ENCODE measurements at regions not wholly inside any gene's neighbourhood (a gene's known extent, or its start where the extent isn't known, plus 50 kb on each side); places are given as distances from the start of the nearest gene placed in this dataset.

DNA sequence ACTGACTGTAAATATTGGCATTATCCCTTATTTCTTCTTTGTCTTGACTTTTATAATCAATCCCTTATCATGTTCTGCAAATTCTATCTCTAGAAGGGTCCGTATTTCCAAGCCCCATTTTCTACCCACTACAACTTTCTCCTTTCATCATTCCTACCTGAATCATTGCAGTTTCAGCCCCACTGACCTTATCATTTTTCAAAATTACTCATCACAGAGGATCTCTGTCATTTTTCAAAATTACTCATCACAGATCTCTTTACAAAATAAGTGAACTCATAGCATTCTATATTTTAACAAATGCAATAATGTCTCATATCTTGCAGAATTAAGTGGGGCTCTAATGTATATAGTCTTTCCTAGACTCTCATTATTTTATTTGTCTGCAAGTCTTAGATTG is 256.9 kb upstream of the COX7C start:
- TF ChIP-seq YY1 (IDR thresholded peaks at IDR 0.05; ENCODE audit: low read depth) (no peak), RAD21 (IDR thresholded peaks at IDR 0.05; ENCODE audit: low read depth) (no peak), EP300 (IDR thresholded peaks at IDR 0.05; ENCODE audit: borderline replicate concordance) (no peak), TAF1 (IDR thresholded peaks at IDR 0.05; ENCODE audit: low read depth) (no peak), CEBPB (IDR thresholded peaks at IDR 0.05) (no peak), REST (IDR thresholded peaks at IDR 0.05; ENCODE audit: low read depth) (no peak), FOXM1 (IDR thresholded peaks at IDR 0.05; ENCODE audit: borderline replicate concordance, low read depth) (no peak), EGR1 (IDR thresholded peaks at IDR 0.05) (no peak), CREB1 (IDR thresholded peaks at IDR 0.05; ENCODE audit: low read depth) (no peak), TCF12 (IDR thresholded peaks at IDR 0.05; ENCODE audit: low read depth) (no peak), TEAD4 (IDR thresholded peaks at IDR 0.05) (no peak)
- TF ChIP-seq, protein P1, sequence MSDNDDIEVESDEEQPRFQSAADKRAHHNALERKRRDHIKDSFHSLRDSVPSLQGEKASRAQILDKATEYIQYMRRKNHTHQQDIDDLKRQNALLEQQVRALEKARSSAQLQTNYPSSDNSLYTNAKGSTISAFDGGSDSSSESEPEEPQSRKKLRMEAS (IDR thresholded peaks at IDR 0.05), result no peak
- TF ChIP-seq, protein P2, sequence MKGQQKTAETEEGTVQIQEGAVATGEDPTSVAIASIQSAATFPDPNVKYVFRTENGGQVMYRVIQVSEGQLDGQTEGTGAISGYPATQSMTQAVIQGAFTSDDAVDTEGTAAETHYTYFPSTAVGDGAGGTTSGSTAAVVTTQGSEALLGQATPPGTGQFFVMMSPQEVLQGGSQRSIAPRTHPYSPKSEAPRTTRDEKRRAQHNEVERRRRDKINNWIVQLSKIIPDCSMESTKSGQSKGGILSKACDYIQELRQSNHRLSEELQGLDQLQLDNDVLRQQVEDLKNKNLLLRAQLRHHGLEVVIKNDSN (IDR thresholded peaks at IDR 0.05), result no peak
